Upper lobe of left lung (tissue), 6 donors: ENCODE measurements at regions not wholly inside any gene's neighbourhood (a gene's known extent, or its start where the extent isn't known, plus 50 kb on each side); places are given as distances from the start of the nearest gene placed in this dataset.
"Not testable (repeated sequence)": the region's sequence is repeated elsewhere in the genome, so short reads cannot be mapped to it uniquely, and the experiment has no call there.

Source experiments
- ATAC-seq, 2 donors: fragments of 200-7000 bp; cut with Tn5 transposase; one replicate each; pipeline ENCODE4 v1.9.1; 2022; ENCODE audit warnings: mild to moderate bottlenecking in 2 of 2, moderate library complexity in 2 of 2; ENCODE audit not compliant: low FRiP score in 2 of 2
- DNase-seq, 2 donors: peaks; one replicate each; pipeline ENCODE4 v3.0.0-alpha.2; 2019 to 2020
- H3K27ac ChIP-seq, 4 donors: fragments of 200-600 bp; sonication (generic); one replicate each; pipeline ENCODE4 v1.5.1; 2016 to 2019
- H3K27me3 ChIP-seq, 4 donors: fragments of 200-600 bp; sonication (generic); one replicate each; pipeline ENCODE4 v1.5.1; 2017 to 2019
- H3K36me3 ChIP-seq, 4 donors: fragments of 200-600 bp; sonication (generic); one replicate each; pipeline ENCODE4 v1.5.1; 2016 to 2019
- H3K4me1 ChIP-seq, 4 donors: fragments of 200-600 bp; sonication (generic); one replicate each; pipeline ENCODE4 v1.5.1; 2018 to 2019
- H3K4me3 ChIP-seq, 4 donors: fragments of 200-600 bp; sonication (generic); one replicate each; pipeline ENCODE4 v1.5.1; 2017 to 2019; ENCODE audit warnings: mild to moderate bottlenecking in 2 of 4, moderate library complexity in 1 of 4
- H3K9me3 ChIP-seq, 4 donors: fragments of 200-600 bp; sonication (generic); one replicate each; pipeline ENCODE4 v1.5.1; 2018 to 2019
- EP300 ChIP-seq, 4 donors: sonication (generic); formaldehyde crosslinking; IDR thresholded peaks; one replicate each; pipeline ENCODE4 v1.5.1; 2017; ENCODE audit warnings: antibody characterized with exemption in 4 of 4, control low read depth in 2 of 4
- POLR2A ChIP-seq, 4 donors: fragments of 450-650 bp; IDR thresholded peaks; one replicate each; pipeline ENCODE4 v1.5.1; 2016 to 2017; ENCODE audit warnings: antibody characterized with exemption in 4 of 4, mild to moderate bottlenecking in 2 of 4
- POLR2AphosphoS5 ChIP-seq, 2 donors: sonication (generic); formaldehyde crosslinking; IDR thresholded peaks; one replicate each; pipeline ENCODE4 v1.5.1; 2017; ENCODE audit warnings: antibody characterized with exemption in 2 of 2
- WGBS, 2 donors: methylation state at CpG; one replicate each; pipeline ENCODE4 v1.1.5; 2017 to 2018; 5-methylcytosine and 5-hydroxymethylcytosine counted together
- TF ChIP-seq, protein P1 (sequence below), 6 experiments: fragments of 450-650 bp in 4 of 6; fragments of 200-600 bp in 2 of 6; sonication (generic) in 2 of 6; IDR thresholded peaks; one replicate each; pipeline ENCODE4 v1.5.1; 2016 to 2019; ENCODE audit warnings: antibody characterized with exemption in 6 of 6
- donor health status: DM: no; HTN: no; CAD: no; lungs with moderate emphysema.
- donor health status: DM: no; HTN: yes; CAD: no; lungs with severe emphysema.

DNA sequence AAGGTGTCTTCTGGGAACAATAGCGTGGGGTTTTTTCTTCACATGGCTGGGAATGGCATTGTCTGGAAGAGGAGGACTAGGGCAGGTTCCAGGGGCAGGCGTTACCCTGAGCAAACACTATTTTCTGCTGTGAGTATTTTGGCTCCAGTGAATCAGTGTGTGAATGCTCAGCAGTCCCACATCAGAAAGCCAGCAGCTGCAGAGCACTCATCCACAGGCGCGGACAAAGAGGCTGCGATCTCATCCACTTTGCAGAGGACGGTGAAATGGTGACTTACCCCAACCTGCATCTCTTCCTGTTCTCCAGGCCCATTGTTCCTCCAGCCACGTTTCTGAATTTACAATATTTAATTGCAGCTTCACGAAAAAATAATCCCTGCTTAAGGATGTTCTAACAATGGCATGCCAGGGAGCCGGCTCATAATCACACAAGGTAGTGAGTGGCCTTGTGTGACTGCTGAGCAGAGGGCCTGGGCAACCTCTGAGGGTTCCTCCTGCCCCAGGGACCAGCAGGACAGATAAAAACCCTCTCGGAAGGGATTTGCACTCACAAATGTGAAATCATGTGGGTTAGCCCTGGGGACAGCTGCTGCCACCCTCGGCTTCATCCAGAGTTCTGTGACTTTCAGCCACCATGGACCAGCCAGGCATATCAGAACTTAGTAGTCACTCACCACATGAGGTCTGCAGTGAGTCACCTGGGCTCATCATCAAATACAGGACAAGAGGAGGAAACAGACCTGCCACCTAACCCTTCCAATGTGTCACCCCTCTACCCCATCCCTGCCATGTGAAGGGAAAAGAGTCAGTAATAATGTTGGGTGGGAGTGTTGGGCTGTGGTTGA lies 65.0 kb upstream of the EN2 start:
- TF ChIP-seq, protein P1, sequence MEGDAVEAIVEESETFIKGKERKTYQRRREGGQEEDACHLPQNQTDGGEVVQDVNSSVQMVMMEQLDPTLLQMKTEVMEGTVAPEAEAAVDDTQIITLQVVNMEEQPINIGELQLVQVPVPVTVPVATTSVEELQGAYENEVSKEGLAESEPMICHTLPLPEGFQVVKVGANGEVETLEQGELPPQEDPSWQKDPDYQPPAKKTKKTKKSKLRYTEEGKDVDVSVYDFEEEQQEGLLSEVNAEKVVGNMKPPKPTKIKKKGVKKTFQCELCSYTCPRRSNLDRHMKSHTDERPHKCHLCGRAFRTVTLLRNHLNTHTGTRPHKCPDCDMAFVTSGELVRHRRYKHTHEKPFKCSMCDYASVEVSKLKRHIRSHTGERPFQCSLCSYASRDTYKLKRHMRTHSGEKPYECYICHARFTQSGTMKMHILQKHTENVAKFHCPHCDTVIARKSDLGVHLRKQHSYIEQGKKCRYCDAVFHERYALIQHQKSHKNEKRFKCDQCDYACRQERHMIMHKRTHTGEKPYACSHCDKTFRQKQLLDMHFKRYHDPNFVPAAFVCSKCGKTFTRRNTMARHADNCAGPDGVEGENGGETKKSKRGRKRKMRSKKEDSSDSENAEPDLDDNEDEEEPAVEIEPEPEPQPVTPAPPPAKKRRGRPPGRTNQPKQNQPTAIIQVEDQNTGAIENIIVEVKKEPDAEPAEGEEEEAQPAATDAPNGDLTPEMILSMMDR (IDR thresholded peaks at IDR 0.05): no peak
- no peak for TF ChIP-seq POLR2A (IDR thresholded peaks at IDR 0.05)
- no peak for TF ChIP-seq POLR2AphosphoS5 (IDR thresholded peaks at IDR 0.05)
- TF ChIP-seq EP300 (IDR thresholded peaks at IDR 0.05): no peak
- WGBS, 2 donors: 64 to 73% methylated on average over 6 to 11 of the region's 11 CpGs
- ATAC-seq: no peak

DNA sequence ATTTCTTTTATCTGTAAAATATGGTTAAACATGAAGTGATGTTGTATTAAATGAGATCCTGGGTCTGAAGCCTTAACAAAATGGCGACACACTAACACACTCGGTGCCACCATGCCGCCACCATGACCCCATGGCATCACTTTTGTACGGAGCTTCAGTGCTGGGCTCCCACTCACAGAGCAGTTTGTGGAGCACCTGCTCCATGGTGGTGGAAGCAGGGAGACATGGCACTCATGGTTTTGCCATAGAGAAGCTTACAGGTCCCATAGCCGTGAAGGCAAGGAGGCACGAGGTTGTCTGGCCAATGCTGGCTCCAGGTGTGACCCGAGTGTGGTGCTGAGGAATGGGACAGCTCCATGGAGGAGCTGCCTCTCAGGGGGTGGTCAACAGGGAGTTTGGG lies 63.5 kb upstream of the EN2 start:
- H3K4me3 ChIP-seq: no peak overlapping the region

More for the DNA sequence above, 65.0 kb upstream of the EN2 start:
- no peak for DNase-seq
- Histone ChIP-seq H3K4me1 (no peaks in the 10 kb centered on the region), H3K9me3 (no peaks in the 10 kb centered on the region), H3K4me3 (no peak overlapping the region), H3K27me3 (no peaks in the 10 kb centered on the region), H3K27ac (no peak overlapping the region), H3K36me3 (no peaks in the 10 kb centered on the region)

DNA sequence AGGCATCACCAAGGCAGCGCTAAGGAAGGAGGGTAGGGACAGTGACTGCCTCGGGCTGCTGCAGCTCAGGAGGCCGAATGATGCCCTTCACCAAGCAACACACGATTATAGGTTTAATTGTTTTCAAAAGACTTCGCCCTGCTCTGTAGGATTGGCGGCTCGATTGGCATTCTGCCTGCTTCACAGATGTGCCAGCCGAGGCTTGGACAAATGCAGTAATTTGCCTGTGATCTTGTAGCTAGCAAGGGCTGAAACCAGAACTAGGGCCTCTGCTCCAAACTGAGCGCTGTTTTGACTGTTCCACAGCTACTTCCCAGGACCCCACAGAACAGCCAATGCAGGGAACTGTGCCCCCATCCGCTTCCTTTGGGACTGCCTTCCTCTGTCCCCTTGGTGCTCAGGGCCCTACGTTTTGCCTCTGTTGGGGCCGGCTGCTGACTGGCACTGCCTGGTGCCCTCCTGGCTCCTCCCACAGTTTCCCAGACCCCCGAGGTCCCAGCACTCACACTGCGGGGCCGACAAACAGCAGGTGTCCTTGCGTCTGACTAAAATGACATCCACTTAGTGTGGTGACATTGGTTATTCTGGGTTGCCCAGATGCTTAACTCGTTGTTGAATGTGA lies 62.6 kb upstream of the EN2 start:
- Histone ChIP-seq H3K4me1 (no peaks in the 10 kb centered on the region), H3K9me3 (no peaks in the 10 kb centered on the region), H3K4me3 (no peak overlapping the region), H3K27ac (no peak overlapping the region), H3K27me3 (no peaks in the 10 kb centered on the region), H3K36me3 (no peaks in the 10 kb centered on the region)
- TF ChIP-seq POLR2A (IDR thresholded peaks at IDR 0.05) (no peak), EP300 (IDR thresholded peaks at IDR 0.05) (no peak), POLR2AphosphoS5 (IDR thresholded peaks at IDR 0.05) (no peak)
- TF ChIP-seq, protein P1 (IDR thresholded peaks at IDR 0.05): no peak
- WGBS, 2 donors: 61 to 70% methylated on average over 12 to 17 of the region's 17 CpGs
- DNase-seq (no peak), ATAC-seq (no peak)

More for the DNA sequence above, 63.5 kb upstream of the EN2 start:
- ATAC-seq: no peak
- 82 to 88% methylated on average over 7 of the region's 7 CpGs for WGBS, 2 donors
- Histone ChIP-seq H3K36me3 (no peaks in the 10 kb centered on the region), H3K27me3 (no peaks in the 10 kb centered on the region), H3K27ac (no peak overlapping the region), H3K9me3 (no peaks in the 10 kb centered on the region), H3K4me1 (no peaks in the 10 kb centered on the region)
- TF ChIP-seq, protein P1 (IDR thresholded peaks at IDR 0.05): no peak
- no peak for TF ChIP-seq POLR2A (IDR thresholded peaks at IDR 0.05)
- no peak for TF ChIP-seq EP300 (IDR thresholded peaks at IDR 0.05)
- no peak for TF ChIP-seq POLR2AphosphoS5 (IDR thresholded peaks at IDR 0.05)
- no peak for DNase-seq

DNA sequence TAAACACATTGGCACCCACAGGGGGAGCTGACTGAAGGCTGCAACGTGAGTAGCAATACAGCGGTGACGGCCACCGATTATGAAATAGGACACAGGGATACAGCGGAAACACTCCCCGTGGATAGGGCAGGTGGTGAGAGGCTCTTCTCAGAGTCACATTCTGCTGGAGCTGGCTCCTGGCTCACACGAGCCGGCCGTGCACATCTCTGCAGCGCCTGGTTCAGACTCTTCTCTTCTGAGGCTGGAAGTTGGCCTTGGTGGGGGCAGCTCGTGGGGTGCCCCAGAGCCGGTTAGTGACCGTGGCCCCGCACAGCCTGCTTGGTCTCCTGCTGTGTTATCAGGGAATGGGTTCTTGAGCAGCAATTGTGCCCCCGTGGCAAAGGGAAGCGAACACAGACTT lies 61.3 kb upstream of the EN2 start:
- no peak for TF ChIP-seq EP300 (IDR thresholded peaks at IDR 0.05)
- TF ChIP-seq, protein P1 (IDR thresholded peaks at IDR 0.05): no peak
- no peak for TF ChIP-seq POLR2A (IDR thresholded peaks at IDR 0.05)
- no peak for TF ChIP-seq POLR2AphosphoS5 (IDR thresholded peaks at IDR 0.05)
- Histone ChIP-seq H3K4me1 (no peaks in the 10 kb centered on the region), H3K36me3 (no peaks in the 10 kb centered on the region), H3K4me3 (no peak overlapping the region), H3K27me3 (no peaks in the 10 kb centered on the region), H3K27ac (no peak overlapping the region), H3K9me3 (no peaks in the 10 kb centered on the region)
- 71 to 81% methylated on average over 12 to 16 of the region's 16 CpGs for WGBS, 2 donors
- ATAC-seq (no peak), DNase-seq (no peak)

DNA sequence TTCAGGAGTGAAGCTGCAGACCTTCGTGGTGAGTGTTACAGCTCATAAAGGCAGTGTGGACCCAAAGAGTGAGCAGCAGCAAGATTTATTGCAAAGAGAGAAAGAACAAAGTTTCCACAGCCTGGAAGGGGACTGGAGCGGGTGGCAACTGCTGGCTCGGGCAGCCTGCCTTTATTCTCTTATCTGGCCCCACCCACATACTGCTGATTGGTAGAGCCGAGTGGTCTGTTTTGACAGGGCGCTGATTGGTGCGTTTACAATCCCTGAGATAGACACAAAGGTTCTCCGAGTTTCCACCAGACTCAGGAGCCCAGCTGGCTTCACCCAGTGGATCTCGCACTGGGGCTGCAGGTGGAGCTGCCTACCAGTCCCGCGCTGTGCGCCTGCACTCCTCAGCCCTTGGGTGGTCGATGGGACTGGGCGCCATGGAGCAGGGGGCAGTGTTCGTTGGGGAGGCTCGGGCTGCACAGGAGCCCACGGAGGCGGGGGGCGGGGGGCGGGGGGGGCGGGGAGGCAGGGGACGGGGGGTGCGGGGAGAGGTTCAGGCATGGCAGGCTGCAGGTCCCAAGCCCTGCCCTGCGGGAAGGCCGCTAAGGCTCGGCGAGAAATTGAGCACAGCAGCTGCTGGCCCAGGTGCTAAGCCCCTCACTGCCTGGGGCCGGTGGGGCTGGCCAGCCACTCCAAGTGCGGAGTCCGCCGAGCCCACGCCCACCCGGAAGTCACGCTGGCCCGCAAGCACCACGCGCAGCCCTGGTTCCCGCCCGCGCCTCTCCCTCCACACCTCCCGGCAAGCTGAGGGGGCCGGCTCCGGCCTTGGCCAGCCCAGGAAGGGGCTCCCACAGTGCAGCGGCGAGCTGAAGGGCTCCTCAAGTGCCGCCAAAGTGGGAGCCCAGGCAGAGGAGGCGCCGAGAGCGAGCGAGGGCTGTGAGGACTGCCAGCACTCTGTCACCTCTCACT lies 59.9 kb upstream of the EN2 start:
- H3K27ac ChIP-seq, ATAC-seq, H3K27me3 ChIP-seq, H3K4me3 ChIP-seq, H3K36me3 ChIP-seq, H3K4me1 ChIP-seq, H3K9me3 ChIP-seq: not testable (repeated sequence)
- WGBS, 2 donors: 81 to 89% methylated on average over 8 to 22 of the region's 49 CpGs
- peak in 1 of 2 donors; percentile 75 for DNase-seq
